DMS153 treated with DMSO at 0.1 percent for 48 hours (cell line): ENCODE measurements at regions not wholly inside any gene's neighbourhood (a gene's known extent, or its start where the extent isn't known, plus 50 kb on each side); places are given as distances from the start of the nearest gene placed in this dataset.

Experiments used
- DNase-seq: peaks from one replicate; lab custom pipeline; 2025; ENCODE audit not compliant: unreplicated experiment; lab: John Stamatoyannopoulos, UW

DNA sequence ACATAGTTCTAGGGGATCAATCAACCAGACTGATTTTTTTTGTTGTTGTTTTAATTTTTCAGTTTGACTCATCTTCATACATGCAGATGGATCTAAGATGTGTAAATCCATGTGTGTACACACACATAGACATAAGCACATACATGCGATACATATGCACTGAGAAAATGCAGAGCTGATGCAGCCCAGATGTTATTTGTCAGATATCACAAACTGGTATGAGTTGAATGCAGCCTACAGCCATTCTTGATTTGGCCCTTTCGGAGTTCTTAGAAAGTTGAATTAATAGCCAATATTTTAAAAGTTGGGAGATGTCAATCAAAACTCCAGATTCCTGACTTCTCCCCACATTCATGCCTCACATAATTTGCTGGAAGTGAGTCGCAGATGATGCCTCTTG, 180.4 kb downstream of the SPATA18 start:
- no peak for DNase-seq

DNA sequence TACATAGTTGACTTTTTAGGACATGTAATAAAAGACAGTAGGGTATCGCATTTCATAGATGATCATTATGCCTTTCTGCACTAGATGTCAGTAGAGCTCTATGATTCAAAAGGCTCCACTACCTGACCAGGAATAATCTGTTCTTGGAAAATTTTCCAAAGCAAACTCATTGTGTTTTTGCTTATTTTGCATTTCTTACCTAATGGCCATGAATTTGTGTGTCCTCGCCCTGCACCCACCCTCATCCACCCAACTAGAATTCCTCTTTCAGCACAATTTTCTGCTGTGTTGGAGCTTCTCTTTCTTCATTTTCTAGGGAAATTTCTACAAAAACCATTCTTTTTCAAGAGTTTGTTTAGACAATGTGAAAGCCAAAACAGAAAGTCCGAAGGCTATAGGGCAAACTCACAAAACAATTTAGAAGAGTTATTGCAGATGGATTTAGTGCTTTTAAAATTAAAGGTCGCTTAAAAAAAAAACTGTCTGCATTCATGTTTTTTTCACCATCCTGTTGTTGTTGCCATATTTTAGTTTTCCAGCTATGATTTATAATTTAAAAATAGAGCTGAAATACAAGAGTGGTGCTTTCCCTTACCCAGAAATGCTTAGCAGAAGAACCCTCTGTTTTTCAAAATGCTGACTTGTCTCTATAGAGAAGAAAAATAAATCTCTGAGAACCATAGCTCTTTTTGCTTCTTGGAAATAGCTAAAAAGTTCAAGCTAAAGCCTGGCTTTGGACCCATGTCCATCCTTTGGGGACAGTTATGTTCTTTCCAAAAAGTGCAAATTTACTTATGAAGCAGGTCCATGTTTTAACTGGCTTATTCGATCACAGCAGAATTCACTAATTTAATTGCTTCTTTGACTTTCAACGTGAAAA, 183.7 kb downstream of the SPATA18 start:
- DNase-seq = peak; percentile 38

DNA sequence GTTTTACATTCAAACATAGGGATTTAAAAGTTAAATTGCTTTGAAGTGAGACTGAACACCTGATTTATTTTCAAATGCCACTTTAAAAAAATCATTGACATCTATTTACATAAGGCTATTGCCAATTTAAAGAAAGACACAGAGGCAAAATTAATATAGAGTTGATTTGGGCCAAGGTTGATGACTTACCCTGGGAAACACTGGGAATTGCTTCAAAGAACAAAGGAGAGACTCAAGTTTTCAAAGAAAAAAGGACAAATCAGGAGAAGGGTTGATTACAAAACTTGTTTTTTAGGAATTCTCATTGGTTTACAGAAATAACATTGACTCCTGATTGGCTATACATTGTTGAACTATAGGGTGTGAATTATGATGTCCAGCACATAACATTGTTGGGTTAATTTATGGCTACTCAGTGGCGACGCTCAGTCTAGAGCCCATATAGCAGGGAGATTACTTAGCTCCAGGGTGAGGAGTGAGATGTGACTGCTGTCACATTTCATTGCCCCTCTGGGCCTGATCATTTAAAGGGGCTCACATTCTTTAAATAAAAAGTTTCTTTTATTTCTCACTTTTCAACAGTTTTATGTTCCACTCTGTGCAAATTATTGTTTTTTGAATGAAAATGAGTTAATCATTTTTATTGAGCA, 184.6 kb downstream of the SPATA18 start:
- DNase-seq = no peak

DNA sequence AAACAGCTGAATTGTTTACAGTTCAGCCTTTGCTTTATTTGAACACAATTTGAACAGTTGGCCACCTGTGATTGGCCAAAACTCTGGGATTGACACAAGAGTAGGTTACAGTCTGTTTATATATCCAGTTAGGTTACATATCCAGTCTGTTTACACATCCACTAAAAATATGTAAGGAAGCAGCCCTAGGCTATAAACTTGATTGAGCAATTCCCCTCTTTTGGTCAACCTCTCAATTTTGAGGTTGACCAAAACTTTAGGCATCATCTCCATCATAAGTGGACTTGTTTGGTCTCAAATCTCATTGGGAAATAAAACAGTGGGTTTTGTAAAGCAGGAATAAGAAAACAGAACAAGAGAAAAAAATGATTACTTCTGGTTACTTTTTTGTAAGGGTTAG, 190.8 kb downstream of the SPATA18 start:
- DNase-seq = no peak

DNA sequence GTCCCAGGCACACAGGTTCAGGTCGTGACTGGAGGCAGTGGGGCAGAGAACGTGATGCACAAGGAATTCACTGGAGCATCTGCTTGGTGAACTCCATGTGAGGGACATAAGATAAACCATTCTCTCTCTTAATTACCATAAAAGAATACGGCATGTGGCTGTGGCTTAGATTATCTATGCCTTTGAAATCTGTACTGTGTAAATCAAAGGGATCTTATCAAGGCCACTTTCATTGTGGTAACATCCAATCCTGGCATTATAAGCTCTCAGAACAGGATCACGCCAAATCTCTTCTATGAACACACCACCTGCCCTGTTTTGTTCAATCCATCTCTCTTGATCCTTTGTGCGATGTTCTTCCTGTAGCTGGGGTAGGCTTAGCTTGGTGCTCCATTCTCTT, 192.3 kb downstream of the SPATA18 start:
- DNase-seq = no peak

DNA sequence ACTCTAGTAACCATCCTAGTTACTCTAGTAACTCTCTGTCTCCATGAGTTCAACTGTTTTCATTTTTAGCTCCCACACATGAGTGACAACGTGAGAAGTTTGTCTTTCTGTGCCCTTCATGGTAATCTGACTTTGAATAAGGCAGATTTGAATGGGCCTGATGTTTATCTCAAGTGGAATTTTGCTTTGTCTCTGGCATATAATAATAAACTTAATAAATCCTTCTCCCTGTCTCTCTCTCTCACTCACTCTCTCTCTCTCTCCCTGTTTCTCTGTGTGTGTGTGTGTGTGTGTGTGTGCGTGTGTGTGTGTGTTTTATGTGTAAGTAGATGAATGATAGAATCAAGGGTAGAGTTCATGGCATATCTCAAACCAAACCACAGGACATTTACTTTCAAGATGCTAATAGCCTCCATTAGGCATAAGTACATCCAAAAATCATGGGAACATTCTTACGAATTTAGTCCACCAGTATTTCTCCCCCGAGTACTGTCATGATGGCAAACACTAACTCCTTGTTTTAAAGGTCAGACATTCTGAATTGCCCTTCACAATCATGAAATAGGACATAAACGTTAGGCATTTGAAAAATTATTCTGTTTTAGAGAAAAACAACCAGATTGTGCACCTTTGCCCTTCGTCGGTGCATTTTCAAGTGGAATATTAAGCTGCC, 193.1 kb downstream of the SPATA18 start:
- DNase-seq = no peak

DNA sequence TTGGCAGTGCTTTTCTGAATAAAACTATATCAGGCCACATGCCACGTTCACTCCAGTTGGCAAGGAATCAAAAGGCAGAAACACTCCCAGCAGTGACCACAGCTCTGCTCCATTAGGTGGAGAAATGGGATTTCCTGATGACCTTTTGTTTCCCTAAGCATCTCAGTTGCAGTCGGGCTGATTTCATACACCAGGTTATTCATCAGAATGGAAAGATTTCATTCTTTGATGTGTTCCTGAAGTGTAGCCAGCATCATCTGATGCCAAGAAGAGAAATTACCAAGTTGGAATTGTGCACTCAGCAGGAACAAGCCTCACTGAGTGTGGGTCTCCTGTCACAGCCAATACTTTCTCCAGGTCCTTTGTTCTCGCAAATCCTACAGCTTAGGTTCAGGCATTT, 193.7 kb downstream of the SPATA18 start:
- no peak for DNase-seq

DNA sequence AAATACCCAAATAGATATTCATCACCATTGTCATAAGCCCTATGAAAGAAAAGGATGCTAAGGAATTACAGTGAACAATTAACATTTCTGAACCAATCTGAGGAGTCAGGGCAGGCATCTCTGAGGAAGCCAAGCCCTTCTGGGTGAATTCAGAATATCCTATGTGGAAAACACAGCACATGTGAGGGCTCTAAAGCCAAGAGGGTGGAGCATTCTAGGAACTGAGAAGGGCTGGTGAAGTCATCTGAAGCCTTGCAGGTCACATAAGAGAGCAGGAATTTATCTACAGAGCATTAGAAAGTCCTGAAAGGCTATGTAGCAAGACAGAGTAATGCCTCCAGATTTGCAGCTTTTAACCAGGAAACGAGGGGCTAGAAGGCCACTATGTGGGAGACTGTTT, 195.7 kb downstream of the SPATA18 start:
- no peak for DNase-seq

DNA sequence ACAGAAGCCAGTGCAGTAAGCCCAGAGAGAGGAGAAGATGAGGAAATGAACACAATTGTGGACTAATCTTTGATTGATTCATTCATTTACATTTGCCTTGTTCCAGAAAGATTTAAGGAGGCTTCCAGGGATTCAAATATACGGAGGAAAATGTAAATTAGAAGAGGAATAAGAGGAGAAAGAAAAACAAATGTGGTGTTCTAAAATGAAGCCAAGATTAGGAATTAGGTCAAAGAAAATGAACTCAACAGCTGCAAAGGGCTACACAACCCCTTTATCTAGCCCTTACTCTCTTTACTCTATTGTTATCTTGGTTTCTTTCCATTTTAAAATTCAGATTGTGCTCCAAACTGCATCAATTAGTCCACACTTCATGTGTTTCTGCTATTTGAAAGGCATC, 196.8 kb downstream of the SPATA18 start:
- no peak for DNase-seq

DNA sequence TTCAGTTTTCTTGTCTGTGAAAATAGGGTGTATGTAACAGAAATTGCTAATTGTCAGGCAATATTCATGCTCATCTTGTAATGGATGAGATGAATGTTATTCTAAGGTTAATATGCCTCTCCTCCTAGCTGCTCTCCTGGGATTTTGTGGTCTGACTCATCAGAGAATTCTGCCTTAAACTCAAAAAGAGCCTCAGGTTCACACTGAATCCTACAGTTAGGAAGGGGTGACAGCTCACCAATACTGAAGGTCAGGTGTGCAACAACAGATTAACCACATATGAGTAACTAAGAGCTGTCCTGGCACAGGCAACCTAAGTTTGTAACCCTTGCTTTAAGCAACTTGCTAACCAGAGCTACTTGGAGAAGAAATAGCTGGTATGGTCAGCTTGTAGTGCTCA, 197.7 kb downstream of the SPATA18 start:
- no peak for DNase-seq

DNA sequence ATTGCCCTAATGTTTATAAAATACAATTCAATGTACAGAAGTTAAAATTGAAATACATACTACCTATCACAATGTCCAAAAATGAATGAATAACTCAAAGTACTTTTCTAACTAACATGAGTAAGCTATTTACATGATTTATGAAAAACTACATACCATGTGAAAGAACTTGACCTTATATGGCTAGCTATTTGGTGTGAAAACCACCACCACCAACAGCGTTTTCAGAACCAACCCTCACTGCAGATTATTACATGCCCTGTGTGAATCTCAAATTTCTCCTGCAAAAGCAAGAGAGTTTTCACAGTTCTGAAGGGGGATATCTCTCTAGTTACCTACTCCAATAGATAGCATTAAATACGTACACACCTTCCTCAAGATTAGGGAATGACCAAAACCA, 198.5 kb downstream of the SPATA18 start:
- no peak for DNase-seq

DNA sequence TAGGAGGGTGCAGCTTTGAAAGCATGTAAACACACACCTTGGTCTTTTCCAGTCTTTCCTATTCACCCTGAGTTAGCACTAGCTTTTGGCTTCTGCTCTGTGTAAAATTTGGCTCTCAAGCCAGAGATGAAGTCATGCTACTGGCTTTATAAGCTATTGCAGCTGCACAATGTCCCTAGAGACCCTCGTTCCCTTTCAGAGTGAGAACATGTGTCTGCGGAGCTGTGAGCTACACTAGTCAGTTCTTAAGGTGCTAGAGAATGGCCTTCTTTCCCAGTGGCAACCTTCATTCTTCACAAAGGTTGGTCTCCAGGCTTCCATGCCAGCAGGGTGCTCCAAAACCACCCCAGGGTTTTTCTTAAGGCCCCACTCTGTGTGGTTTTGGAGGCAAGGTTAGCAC, 199.1 kb downstream of the SPATA18 start:
- DNase-seq = peak; percentile 43

DNA sequence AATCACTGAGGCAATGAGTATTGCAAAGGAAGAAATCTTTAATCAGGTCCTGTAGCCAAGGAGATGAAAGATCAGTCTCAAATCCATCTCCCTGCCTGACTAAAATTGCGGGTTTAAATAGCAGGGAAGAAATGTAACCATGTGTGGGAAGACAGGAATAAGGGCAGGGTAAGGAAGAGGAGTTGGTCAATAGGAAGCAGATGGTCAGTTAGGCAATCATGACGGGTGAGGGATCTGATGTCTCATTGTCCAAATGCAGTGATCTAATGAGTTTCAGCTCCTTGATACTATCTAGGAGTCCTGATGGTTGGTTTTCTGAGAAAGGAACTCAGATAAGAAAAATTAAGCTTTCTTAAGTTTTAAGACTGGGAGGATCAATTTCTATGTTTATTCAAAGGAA, 200.8 kb downstream of the SPATA18 start:
- DNase-seq = no peak

DNA sequence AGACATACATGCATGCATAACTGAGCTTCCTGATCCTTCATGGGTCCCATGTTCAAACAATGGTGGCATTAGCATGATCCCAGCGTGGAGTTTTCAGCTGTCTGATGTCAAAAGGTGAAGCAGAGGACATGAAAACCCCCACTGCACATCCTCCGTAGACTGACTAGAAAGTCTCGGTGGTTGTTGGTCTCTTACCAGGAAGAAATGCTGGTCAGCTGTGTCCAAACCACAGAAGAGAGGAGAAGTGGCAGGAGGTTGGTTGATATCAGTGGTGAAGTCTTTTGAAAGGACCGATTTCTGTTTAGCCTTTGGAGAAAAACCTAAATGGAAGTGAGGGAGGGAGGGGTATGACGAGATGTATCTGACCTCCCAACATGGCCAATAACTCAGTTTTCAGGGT, 201.9 kb downstream of the SPATA18 start:
- no peak for DNase-seq

DNA sequence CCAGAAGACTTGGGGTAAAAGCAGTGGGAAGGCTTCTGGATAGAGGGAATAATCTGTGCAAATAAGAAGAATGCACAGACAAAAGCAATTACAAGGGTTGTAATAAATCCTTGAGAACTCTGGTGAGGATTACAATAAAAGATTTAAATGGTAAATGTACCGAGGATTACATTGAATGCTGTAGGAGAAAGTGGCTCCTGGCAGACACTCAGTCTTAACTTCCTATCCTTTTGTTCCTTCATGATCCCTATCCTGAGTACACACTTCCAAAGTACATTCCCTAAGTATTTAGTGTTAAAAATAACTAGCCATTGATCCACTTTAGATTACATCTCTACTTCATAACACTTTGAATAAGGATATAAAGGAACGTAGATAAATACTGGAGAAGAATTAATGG, 205.4 kb downstream of the SPATA18 start:
- no peak for DNase-seq

DNA sequence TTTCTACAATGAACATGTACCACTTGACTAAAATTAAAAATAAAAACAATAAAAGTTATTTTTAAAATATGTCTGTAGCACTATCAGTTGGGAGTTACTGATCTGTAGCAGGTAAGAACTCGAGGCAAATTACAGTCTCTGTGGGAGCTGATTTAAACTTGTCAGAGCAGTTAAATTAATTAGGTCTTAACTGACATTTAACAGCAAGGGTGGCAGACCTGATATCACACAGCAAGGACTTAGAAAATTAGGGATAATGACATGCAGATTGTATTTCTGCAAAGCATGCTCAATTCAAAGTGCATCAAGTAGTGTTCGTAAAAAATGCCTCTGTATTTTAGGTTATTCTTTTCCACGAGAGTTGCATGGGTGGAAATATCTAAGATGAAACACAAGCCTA, 208.9 kb downstream of the SPATA18 start:
- no peak for DNase-seq

DNA sequence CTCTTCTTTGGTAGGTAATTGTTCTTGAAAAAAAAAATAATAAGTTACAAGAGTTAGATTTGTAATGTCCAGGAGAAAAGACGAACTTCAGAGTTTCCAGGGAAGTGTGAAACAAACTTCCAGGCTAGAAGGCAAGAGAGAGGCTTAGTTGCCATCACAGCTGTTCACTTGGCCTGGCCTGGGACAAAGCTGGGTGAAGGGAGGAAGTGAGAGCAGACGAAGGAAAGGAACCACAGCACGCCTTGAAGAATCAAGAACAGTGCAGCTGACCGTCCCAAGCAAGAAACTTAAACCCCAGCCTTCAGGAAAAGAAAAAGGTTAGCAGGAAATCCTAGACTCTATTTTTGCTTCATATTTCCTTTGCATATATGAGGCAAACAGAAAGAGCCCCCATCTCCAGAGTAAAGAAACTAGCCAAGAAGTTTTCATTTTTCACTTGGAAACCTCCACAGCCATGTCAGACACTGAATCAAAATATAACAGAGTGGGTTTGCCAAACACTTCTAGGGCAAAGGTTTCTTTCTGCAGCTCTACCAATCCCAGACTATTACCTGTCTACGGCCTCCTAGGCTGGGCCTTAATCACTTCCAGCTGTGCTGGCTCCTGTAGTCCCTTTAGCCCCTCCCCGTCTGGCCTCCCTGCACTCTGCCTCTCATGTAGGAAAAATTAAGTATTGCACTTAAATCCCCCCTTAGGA, 209.6 kb downstream of the SPATA18 start:
- no peak for DNase-seq

DNA sequence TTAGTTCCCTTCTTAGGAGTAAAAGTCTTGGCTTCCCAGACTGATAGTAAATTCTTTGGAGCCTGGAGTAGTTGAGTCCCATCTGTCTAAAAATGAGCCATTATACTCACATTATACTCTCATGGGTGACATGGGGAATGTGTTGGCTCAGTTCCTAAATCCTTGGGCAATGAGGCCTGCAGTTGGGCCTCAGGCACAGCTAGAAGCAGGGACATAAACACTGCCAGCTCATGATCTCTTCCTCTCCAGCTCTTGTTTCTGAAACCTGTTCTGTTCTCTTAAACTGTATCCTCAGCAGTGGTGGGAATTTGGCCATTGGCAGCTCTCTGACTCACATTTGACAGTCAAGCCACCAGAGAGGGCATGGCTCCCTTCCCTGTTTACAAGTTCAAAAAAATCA, 212.5 kb downstream of the SPATA18 start:
- no peak for DNase-seq

DNA sequence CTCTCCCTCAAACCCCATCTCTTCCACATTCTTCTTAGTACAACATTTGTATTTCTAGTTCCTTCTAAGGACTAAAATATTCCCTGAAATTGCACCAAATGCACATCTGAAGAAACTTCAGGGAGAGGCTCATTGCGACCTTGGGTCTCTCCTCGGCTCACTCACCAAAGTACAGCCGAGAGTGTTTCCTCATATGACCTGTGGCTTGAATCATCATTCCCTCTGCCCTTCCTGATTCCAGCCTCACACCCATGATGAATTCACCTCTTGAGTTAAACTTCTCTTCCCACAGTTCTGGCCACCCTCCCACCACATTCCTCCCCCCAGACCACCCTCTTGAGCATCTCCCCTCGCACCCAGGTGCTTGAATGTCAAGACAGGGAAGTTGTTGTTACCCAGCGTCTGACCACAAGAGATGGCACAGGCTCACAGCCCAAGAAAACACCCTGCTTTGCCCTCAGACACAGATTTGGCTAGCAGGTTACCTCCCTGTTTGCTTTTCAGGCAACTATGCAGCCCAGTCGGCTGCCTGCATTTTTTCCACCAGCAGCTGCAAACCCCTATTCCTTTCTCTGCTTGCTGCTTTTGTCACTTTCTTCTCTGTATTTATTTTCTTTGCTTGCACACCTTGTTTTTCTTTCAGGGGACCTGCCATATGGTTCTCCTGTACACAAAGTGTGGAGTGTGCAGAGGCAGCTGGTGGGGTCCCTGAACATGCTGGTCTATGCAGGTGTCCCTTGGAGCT, 214.8 kb downstream of the SPATA18 start:
- peak; percentile 21 for DNase-seq

DNA sequence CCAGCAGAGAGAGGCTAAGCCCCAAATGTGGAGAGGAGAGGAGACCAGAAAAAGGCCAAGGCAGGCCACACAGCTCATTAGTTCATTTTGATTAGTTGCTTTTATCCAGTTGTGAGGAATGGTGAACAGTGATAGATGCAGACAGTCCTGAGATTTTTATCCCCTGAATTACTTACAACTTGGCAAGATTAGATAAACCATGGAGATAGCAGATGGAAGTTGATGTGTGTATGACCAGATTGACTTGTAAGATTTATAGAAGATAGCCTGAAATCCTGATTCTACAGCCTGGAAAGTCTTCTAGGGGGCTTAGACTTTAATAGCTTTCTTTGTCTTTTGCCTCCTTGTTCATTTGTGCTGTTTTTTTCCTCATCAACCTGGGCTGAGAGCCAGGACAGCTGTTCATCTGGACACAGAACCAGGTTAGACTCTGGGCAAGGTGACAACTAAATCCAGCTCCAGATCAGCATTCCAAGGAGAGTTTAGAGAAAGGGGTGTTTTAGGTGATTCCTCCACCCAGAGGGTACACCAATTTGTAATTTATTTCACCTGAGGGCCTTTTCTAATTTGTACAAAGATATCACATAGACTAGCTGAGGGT, 215.5 kb downstream of the SPATA18 start:
- no peak for DNase-seq
